ENCODE measurements at regions not wholly inside any gene's neighbourhood (a gene's known extent, or its start where the extent isn't known, plus 50 kb on each side); places are given as distances from the start of the nearest gene placed in this dataset.

- TF ChIP-seq, protein P1, sequence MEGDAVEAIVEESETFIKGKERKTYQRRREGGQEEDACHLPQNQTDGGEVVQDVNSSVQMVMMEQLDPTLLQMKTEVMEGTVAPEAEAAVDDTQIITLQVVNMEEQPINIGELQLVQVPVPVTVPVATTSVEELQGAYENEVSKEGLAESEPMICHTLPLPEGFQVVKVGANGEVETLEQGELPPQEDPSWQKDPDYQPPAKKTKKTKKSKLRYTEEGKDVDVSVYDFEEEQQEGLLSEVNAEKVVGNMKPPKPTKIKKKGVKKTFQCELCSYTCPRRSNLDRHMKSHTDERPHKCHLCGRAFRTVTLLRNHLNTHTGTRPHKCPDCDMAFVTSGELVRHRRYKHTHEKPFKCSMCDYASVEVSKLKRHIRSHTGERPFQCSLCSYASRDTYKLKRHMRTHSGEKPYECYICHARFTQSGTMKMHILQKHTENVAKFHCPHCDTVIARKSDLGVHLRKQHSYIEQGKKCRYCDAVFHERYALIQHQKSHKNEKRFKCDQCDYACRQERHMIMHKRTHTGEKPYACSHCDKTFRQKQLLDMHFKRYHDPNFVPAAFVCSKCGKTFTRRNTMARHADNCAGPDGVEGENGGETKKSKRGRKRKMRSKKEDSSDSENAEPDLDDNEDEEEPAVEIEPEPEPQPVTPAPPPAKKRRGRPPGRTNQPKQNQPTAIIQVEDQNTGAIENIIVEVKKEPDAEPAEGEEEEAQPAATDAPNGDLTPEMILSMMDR (IDR thresholded peaks at IDR 0.05; ENCODE audit: extremely low read depth in 1 of 2, insufficient read depth in 1 of 2, low read depth in 1 of 2, low read length in 2 of 2), result no peak
- TF ChIP-seq EZH2 (IDR thresholded peaks at IDR 0.05; ENCODE audit: borderline replicate concordance, low read depth, low read length, severe bottlenecking), result no peak
- no peak for TF ChIP-seq POLR2A (IDR thresholded peaks at IDR 0.05; ENCODE audit: low read depth, low read length)
- TF ChIP-seq MYC (IDR thresholded peaks at IDR 0.05; ENCODE audit: low read depth, low read length), result no peak
- no peak for TF ChIP-seq POLR2AphosphoS5 (IDR thresholded peaks at IDR 0.05; ENCODE audit: insufficient read depth, low read depth, low read length)
- TF ChIP-seq MAX (IDR thresholded peaks at IDR 0.05; ENCODE audit: insufficient read depth, insufficient read length), result no peak
- no peak for TF ChIP-seq FOS (IDR thresholded peaks at IDR 0.05; ENCODE audit: borderline replicate concordance, insufficient read depth, low read length)
- no peak for TF ChIP-seq GATA2 (IDR thresholded peaks at IDR 0.05; ENCODE audit: insufficient read depth, insufficient read length, low read depth, low read length)
- TF ChIP-seq JUN (IDR thresholded peaks at IDR 0.05; ENCODE audit: borderline replicate concordance, insufficient read depth, insufficient read length, low read depth), result no peak
These were observed 1125.8 kb downstream of the SI start for GRCh38 chr3:163952499-163952898.

Measured in endothelial cell of umbilical vein (primary cell).